ENCODE measurements at regions not wholly inside any gene's neighbourhood (a gene's known extent, or its start where the extent isn't known, plus 50 kb on each side); places are given as distances from the start of the nearest gene placed in this dataset.

DNA sequence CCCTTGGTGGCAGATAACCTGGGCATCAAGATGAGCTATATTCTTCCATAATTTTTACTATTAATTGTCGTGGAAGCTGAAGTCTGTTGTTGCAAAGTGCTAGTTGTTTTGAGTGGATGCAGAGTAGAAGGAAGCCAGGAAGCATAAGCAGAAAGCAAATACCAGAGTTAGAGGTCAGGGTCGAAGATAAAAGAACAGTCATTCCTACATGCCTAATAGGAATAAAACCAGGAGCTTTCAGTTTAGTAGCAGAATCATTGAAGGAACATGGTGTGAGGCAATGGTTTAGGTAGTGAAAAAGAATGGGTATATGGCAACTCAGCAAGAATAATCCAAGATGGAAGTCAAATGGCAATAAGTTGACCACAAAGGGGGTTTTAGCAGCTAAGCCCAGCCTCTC, 121.6 kb upstream of the FST start:
- TF ChIP-seq, protein P1, sequence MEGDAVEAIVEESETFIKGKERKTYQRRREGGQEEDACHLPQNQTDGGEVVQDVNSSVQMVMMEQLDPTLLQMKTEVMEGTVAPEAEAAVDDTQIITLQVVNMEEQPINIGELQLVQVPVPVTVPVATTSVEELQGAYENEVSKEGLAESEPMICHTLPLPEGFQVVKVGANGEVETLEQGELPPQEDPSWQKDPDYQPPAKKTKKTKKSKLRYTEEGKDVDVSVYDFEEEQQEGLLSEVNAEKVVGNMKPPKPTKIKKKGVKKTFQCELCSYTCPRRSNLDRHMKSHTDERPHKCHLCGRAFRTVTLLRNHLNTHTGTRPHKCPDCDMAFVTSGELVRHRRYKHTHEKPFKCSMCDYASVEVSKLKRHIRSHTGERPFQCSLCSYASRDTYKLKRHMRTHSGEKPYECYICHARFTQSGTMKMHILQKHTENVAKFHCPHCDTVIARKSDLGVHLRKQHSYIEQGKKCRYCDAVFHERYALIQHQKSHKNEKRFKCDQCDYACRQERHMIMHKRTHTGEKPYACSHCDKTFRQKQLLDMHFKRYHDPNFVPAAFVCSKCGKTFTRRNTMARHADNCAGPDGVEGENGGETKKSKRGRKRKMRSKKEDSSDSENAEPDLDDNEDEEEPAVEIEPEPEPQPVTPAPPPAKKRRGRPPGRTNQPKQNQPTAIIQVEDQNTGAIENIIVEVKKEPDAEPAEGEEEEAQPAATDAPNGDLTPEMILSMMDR (IDR thresholded peaks at IDR 0.05; ENCODE audit: low read depth, low read length) = no peak
- TF ChIP-seq EZH2phosphoT487 (IDR thresholded peaks at IDR 0.05; ENCODE audit: low read depth) = no peak
